Liver (tissue), 8 donors: ENCODE measurements at regions not wholly inside any gene's neighbourhood (a gene's known extent, or its start where the extent isn't known, plus 50 kb on each side); places are given as distances from the start of the nearest gene placed in this dataset.

Experiments
- DNase-seq: peaks from one replicate; pipeline ENCODE4 v3.0.0-alpha.2; 2017; ENCODE audit warnings: low spot score
- H3K27ac ChIP-seq, 2 donors: one replicate each; pipeline ENCODE4 v1.7.0; 2013; ENCODE audit warnings: inconsistent platforms in 2 of 2, low read length in 2 of 2, control low read depth in 1 of 2, low read depth in 1 of 2, mild to moderate bottlenecking in 1 of 2
- H3K27me3 ChIP-seq, 4 donors: one replicate each; pipeline versions ENCODE4 v1.6.1 to v1.7.0; 2013; ENCODE audit warnings: low read length in 3 of 4, inconsistent platforms in 1 of 4, mild to moderate bottlenecking in 1 of 4, moderate library complexity in 1 of 4; ENCODE audit not compliant: control insufficient read depth in 4 of 4, insufficient read depth in 4 of 4
- H3K36me3 ChIP-seq, 4 donors: one replicate each; pipeline versions ENCODE4 v1.6.1 to v1.7.0; 2013; ENCODE audit warnings: low read length in 3 of 4, mild to moderate bottlenecking in 3 of 4, low read depth in 1 of 4, moderate library complexity in 1 of 4; ENCODE audit not compliant: control insufficient read depth in 4 of 4, insufficient read depth in 3 of 4
- H3K4me1 ChIP-seq, 4 donors: one replicate each; pipeline versions ENCODE4 v1.6.1 to v1.7.0; 2013; ENCODE audit warnings: low read length in 3 of 4, mild to moderate bottlenecking in 3 of 4, moderate library complexity in 1 of 4; ENCODE audit not compliant: control insufficient read depth in 4 of 4, insufficient read depth in 4 of 4
- H3K4me3 ChIP-seq, 3 donors: one replicate each; pipeline versions ENCODE4 v1.6.1 to v1.7.0; 2013; ENCODE audit warnings: low read length in 3 of 3, control low read depth in 1 of 3, low read depth in 1 of 3, mild to moderate bottlenecking in 1 of 3
- H3K9ac ChIP-seq, 2 donors: one replicate each; pipeline ENCODE4 v1.7.0; 2013; ENCODE audit warnings: low read length in 2 of 2, mild to moderate bottlenecking in 2 of 2, moderate library complexity in 2 of 2, control low read depth in 1 of 2, low read depth in 1 of 2
- H3K9me3 ChIP-seq, 4 donors: one replicate each; pipeline versions ENCODE4 v1.6.1 to v1.7.0; 2013; ENCODE audit warnings: low read length in 3 of 4; ENCODE audit not compliant: control insufficient read depth in 4 of 4
- EGR1 ChIP-seq, 2 donors: IDR thresholded peaks; 2 replicates each; pipeline ENCODE4 v1.6.1; 2016 to 2018; ENCODE audit warnings: antibody characterized with exemption in 2 of 2, low read depth in 2 of 2
- FOXA1 ChIP-seq: IDR thresholded peaks from 2 replicates; pipeline ENCODE4 v1.6.1; 2016; ENCODE audit warnings: antibody characterized with exemption
- GABPA ChIP-seq, 2 donors: IDR thresholded peaks in 1 of 2; conservative IDR thresholded peaks in 1 of 2; 2 replicates each; pipeline ENCODE4 v1.6.1; 2016; ENCODE audit warnings: antibody characterized with exemption in 2 of 2, mild to moderate bottlenecking in 1 of 2, moderate library complexity in 1 of 2
- HNF4A ChIP-seq, 2 donors: conservative IDR thresholded peaks; 2 replicates each; pipeline ENCODE4 v1.6.1; 2016; ENCODE audit warnings: antibody characterized with exemption in 2 of 2, mild to moderate bottlenecking in 2 of 2
- HNF4G ChIP-seq: IDR thresholded peaks from 2 replicates; pipeline ENCODE4 v1.6.1; 2016; ENCODE audit warnings: antibody characterized with exemption
- JUND ChIP-seq, 2 donors: IDR thresholded peaks; 2 replicates each; pipeline ENCODE4 v1.6.1; 2016; ENCODE audit warnings: antibody characterized with exemption in 2 of 2
- MAX ChIP-seq: IDR thresholded peaks from 2 replicates; pipeline ENCODE4 v1.6.1; 2016; ENCODE audit warnings: antibody characterized with exemption
- NR2F2 ChIP-seq: IDR thresholded peaks from 2 replicates; pipeline ENCODE4 v1.6.1; 2016; ENCODE audit warnings: antibody characterized with exemption
- RAD21 ChIP-seq, 2 donors: IDR thresholded peaks; 2 replicates each; pipeline ENCODE4 v1.6.1; 2016; ENCODE audit warnings: antibody characterized with exemption in 2 of 2, mild to moderate bottlenecking in 2 of 2
- RXRA ChIP-seq, 2 donors: IDR thresholded peaks; 2 replicates each; pipeline ENCODE4 v1.6.1; 2017 to 2018; ENCODE audit warnings: antibody characterized with exemption in 2 of 2, mild to moderate bottlenecking in 1 of 2
- SP1 ChIP-seq: IDR thresholded peaks from 2 replicates; pipeline ENCODE4 v1.6.1; 2018; ENCODE audit warnings: antibody characterized with exemption, mild to moderate bottlenecking
- TAF1 ChIP-seq: conservative IDR thresholded peaks from 2 replicates; pipeline ENCODE4 v1.6.1; 2016; ENCODE audit warnings: antibody characterized with exemption, mild to moderate bottlenecking
- YY1 ChIP-seq: IDR thresholded peaks from 2 replicates; pipeline ENCODE4 v1.6.1; 2016; ENCODE audit warnings: antibody characterized with exemption, mild to moderate bottlenecking
- WGBS: extraction: QIAGEN DNeasy Blood & Tissue Kit; methylation state at CpG from one replicate; pipeline ENCODE4 v1.1.7; 2013; 5-methylcytosine and 5-hydroxymethylcytosine counted together
- TF ChIP-seq, protein P1 (sequence below): IDR thresholded peaks from 2 replicates; pipeline ENCODE4 v1.6.1; 2016; ENCODE audit warnings: antibody characterized with exemption
- TF ChIP-seq, protein P2 (sequence below): fragments of 150-350 bp; IDR thresholded peaks from 2 replicates; pipeline ENCODE4 v1.5.1; 2017; ENCODE audit warnings: improper control_type of control experiment, low read depth, low read length; ENCODE audit not compliant: missing input control
- TF ChIP-seq, protein P3 (sequence below): IDR thresholded peaks from 2 replicates; pipeline ENCODE4 v1.6.1; 2016; ENCODE audit warnings: antibody characterized with exemption
- TF ChIP-seq, protein P4 (sequence below): IDR thresholded peaks from 2 replicates; pipeline ENCODE4 v1.6.1; 2016; ENCODE audit warnings: antibody characterized with exemption, mild to moderate bottlenecking
- donor health status: healthy.
- donor health status: healthy.
- donor health status: healthy.
- donor health status: healthy.
- donor health status: healthy.

DNA sequence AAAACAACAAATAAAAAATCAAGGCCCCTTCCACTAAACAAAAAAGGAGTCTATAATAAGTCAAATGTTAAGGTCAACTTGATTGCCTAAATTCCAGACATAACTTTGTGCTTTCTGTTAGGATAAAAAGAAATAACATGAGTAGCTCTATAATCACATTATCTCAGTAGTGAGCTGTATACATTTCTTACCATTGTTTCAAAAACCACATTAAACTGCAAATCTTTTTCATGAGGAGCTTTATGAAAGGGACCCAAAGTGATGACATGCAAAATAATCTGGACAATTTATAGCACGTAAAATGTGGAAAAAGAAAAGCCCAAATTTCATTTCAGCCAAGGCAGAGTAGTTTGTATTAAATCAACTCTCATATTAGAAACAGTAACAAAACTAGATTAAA, 269.2 kb downstream of the KLF12 start:
- WGBS, result 95% methylated on average over 1 of the region's 1 CpG
- no peak overlapping the region for H3K9ac ChIP-seq
- no peak for TF ChIP-seq FOXA1
- no peak for TF ChIP-seq TAF1
- no peak for TF ChIP-seq MAX
- no peak for TF ChIP-seq NR2F2
- no peak for TF ChIP-seq JUND (IDR thresholded peaks at IDR 0.05)
- TF ChIP-seq RAD21 (IDR thresholded peaks at IDR 0.05), result no peak
- TF ChIP-seq, protein P1, sequence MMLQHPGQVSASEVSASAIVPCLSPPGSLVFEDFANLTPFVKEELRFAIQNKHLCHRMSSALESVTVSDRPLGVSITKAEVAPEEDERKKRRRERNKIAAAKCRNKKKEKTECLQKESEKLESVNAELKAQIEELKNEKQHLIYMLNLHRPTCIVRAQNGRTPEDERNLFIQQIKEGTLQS, result no peak
- TF ChIP-seq YY1, result no peak
- TF ChIP-seq GABPA (IDR thresholded peaks at IDR 0.05 in 1 of 2, conservative IDR thresholded peaks at IDR 0.05 in 1 of 2), result no peak
- TF ChIP-seq, protein P2, sequence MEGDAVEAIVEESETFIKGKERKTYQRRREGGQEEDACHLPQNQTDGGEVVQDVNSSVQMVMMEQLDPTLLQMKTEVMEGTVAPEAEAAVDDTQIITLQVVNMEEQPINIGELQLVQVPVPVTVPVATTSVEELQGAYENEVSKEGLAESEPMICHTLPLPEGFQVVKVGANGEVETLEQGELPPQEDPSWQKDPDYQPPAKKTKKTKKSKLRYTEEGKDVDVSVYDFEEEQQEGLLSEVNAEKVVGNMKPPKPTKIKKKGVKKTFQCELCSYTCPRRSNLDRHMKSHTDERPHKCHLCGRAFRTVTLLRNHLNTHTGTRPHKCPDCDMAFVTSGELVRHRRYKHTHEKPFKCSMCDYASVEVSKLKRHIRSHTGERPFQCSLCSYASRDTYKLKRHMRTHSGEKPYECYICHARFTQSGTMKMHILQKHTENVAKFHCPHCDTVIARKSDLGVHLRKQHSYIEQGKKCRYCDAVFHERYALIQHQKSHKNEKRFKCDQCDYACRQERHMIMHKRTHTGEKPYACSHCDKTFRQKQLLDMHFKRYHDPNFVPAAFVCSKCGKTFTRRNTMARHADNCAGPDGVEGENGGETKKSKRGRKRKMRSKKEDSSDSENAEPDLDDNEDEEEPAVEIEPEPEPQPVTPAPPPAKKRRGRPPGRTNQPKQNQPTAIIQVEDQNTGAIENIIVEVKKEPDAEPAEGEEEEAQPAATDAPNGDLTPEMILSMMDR, result no peak
- TF ChIP-seq, protein P3, sequence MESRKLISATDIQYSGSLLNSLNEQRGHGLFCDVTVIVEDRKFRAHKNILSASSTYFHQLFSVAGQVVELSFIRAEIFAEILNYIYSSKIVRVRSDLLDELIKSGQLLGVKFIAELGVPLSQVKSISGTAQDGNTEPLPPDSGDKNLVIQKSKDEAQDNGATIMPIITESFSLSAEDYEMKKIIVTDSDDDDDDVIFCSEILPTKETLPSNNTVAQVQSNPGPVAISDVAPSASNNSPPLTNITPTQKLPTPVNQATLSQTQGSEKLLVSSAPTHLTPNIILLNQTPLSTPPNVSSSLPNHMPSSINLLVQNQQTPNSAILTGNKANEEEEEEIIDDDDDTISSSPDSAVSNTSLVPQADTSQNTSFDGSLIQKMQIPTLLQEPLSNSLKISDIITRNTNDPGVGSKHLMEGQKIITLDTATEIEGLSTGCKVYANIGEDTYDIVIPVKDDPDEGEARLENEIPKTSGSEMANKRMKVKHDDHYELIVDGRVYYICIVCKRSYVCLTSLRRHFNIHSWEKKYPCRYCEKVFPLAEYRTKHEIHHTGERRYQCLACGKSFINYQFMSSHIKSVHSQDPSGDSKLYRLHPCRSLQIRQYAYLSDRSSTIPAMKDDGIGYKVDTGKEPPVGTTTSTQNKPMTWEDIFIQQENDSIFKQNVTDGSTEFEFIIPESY, result no peak
- no peak for TF ChIP-seq HNF4G
- no peak for TF ChIP-seq HNF4A (conservative IDR thresholded peaks at IDR 0.05)
- TF ChIP-seq, protein P4, sequence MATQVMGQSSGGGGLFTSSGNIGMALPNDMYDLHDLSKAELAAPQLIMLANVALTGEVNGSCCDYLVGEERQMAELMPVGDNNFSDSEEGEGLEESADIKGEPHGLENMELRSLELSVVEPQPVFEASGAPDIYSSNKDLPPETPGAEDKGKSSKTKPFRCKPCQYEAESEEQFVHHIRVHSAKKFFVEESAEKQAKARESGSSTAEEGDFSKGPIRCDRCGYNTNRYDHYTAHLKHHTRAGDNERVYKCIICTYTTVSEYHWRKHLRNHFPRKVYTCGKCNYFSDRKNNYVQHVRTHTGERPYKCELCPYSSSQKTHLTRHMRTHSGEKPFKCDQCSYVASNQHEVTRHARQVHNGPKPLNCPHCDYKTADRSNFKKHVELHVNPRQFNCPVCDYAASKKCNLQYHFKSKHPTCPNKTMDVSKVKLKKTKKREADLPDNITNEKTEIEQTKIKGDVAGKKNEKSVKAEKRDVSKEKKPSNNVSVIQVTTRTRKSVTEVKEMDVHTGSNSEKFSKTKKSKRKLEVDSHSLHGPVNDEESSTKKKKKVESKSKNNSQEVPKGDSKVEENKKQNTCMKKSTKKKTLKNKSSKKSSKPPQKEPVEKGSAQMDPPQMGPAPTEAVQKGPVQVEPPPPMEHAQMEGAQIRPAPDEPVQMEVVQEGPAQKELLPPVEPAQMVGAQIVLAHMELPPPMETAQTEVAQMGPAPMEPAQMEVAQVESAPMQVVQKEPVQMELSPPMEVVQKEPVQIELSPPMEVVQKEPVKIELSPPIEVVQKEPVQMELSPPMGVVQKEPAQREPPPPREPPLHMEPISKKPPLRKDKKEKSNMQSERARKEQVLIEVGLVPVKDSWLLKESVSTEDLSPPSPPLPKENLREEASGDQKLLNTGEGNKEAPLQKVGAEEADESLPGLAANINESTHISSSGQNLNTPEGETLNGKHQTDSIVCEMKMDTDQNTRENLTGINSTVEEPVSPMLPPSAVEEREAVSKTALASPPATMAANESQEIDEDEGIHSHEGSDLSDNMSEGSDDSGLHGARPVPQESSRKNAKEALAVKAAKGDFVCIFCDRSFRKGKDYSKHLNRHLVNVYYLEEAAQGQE, result no peak
- TF ChIP-seq EGR1 (IDR thresholded peaks at IDR 0.05; ENCODE audit: low read depth in 2 of 2), result no peak
- no peak for TF ChIP-seq RXRA (IDR thresholded peaks at IDR 0.05)

GRCh38 chr13:73861136-73861535, 273.1 kb downstream of the KLF12 start:
- Histone ChIP-seq H3K9ac (no peak overlapping the region), H3K27ac (no peak overlapping the region), H3K4me3 (no peak overlapping the region), H3K36me3 (no peaks in the 10 kb centered on the region), H3K4me1 (no peaks in the 10 kb centered on the region), H3K27me3 (no peaks in the 10 kb centered on the region), H3K9me3 (no peaks in the 10 kb centered on the region)
- WGBS, result 97% methylated on average over 2 of the region's 2 CpGs
- TF ChIP-seq FOXA1, result no peak
- TF ChIP-seq NR2F2, result no peak
- TF ChIP-seq SP1, result no peak
- no peak for TF ChIP-seq MAX
- no peak for DNase-seq

More for the DNA sequence above, 269.2 kb downstream of the KLF12 start:
- no peaks in the 10 kb centered on the region for H3K36me3 ChIP-seq
- DNase-seq, result no peak
- H3K4me1 ChIP-seq, result no peaks in the 10 kb centered on the region
- H3K4me3 ChIP-seq, result no peak overlapping the region
- no peak overlapping the region for H3K27ac ChIP-seq
- no peaks in the 10 kb centered on the region for H3K9me3 ChIP-seq
- H3K27me3 ChIP-seq, result no peaks in the 10 kb centered on the region
